AG04449 (cell line): ENCODE measurements at regions not wholly inside any gene's neighbourhood (a gene's known extent, or its start where the extent isn't known, plus 50 kb on each side); places are given as distances from the start of the nearest gene placed in this dataset.

ENCODE experiments used
- CTCF ChIA-PET: fragments of 350-600 bp; formaldehyde crosslinking; extraction: SDS; loops from one replicate; lab custom pipeline; 2021; ENCODE audit warnings: antibody characterized with exemption; lab: Yijun Ruan, JAX
- POLR2A ChIA-PET: fragments of 400-600, 350-600 bp; formaldehyde crosslinking; extraction: SDS; loops from one replicate; lab custom pipeline; 2020; ENCODE audit warnings: antibody characterized with exemption, inconsistent platforms; lab: Yijun Ruan, JAX
- DNase-seq: peaks from one replicate; pipeline ENCODE4 v3.0.0-alpha.2; 2010; ENCODE audit warnings: low read depth, low spot score
- H3K4me3 ChIP-seq: 2 replicates; pipeline ENCODE4 v1.5.1; 2011; ENCODE audit warnings: low read depth, mild to moderate bottlenecking, control low read depth, low read length
- TF ChIP-seq, protein P1 (sequence below): IDR thresholded peaks from one replicate; pipeline ENCODE4 v1.5.1; 2011; ENCODE audit warnings: mild to moderate bottlenecking, moderate library complexity, low read length, control low read depth, inconsistent platforms; ENCODE audit not compliant: insufficient read depth; ENCODE audit errors: missing control alignments

DNA sequence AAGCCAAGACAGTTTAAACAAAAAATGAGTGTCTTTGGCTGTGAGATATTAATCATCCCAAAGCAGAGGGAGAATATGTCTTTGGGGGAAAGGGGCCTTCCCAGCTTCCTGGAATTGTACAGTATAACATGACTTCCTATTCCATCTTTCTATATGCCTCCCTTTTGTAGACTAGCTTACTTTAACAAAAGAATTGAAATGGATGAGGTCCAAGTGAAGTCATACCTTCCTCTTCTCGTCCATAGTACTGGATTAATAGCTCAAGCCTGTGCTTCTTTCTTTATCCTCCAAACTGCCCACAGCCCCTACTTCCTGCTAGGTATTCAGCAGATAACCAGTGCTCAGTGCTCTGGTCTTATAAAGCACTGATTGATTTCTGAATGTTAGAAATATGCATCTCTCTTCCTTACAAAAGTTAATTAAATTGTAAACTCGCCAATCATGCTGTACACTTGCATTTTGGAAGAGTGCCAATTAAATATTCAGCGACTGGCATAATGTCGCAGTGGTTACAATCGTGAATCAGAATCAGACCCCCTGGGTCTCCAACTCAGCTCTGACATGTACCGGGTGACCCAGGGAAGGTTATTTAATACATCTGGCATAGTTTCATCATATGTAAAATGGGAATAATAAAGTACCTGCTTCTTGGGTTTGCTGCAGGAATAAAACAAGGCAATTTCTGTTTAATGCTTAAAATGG lies 325.1 kb downstream of the RND3 start:
- TF ChIP-seq, protein P1, sequence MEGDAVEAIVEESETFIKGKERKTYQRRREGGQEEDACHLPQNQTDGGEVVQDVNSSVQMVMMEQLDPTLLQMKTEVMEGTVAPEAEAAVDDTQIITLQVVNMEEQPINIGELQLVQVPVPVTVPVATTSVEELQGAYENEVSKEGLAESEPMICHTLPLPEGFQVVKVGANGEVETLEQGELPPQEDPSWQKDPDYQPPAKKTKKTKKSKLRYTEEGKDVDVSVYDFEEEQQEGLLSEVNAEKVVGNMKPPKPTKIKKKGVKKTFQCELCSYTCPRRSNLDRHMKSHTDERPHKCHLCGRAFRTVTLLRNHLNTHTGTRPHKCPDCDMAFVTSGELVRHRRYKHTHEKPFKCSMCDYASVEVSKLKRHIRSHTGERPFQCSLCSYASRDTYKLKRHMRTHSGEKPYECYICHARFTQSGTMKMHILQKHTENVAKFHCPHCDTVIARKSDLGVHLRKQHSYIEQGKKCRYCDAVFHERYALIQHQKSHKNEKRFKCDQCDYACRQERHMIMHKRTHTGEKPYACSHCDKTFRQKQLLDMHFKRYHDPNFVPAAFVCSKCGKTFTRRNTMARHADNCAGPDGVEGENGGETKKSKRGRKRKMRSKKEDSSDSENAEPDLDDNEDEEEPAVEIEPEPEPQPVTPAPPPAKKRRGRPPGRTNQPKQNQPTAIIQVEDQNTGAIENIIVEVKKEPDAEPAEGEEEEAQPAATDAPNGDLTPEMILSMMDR, result no peak
- no peak overlapping the region for H3K4me3 ChIP-seq
- ChIA-PET CTCF (interaction anchor here (1.0 kb wide), 1 partner anchor 19 kb away, joined by 3 read pairs; no protein-coding TSS in a partner anchor), POLR2A (no interaction called here)
- DNase-seq, result no peak

DNA sequence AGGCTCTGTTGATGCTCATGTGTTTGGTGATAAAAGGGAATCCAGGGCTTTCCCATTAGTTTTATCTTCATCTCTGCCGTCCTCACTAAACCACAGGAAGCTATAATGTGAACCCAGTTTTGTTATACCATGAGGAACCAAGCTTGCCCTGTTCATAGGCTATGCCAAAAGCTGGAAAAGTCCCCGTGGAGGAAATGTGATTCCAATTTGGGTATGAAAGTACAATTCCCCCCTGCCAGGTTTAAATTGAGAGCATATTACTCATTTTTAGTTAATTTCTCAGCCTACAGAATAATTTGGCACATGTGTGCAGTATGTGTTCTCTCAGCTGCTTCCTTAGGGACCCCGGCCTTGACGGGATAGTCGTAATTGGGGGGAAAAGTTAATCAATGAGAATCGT lies 327.4 kb downstream of the RND3 start:
- no peak overlapping the region for H3K4me3 ChIP-seq
- DNase-seq, result no peak
- TF ChIP-seq, protein P1, result no peak
- ChIA-PET POLR2A (no interaction called here), CTCF (no interaction called here)

DNA sequence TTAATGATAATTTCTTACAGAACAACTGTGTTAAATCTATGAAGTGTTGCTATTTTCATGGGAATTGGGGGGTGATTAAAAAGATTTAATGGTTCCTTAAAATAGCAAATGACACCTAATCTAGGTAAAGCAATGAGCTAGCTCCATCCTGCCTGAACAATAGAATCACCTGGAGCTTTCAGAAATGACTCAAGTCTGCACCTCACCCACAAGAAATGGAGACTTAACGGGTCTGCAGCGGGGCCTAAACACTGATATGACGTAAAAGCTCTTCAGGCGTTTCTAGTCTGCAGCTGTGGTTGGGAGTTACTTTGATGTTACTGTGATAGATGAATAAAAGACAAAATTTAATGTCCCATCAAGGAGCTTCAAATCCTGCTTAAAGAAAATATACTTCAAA lies 328.2 kb downstream of the RND3 start:
- ChIA-PET POLR2A (no interaction called here), CTCF (no interaction called here)
- TF ChIP-seq, protein P1, result no peak
- no peak overlapping the region for H3K4me3 ChIP-seq
- DNase-seq, result no peak

DNA sequence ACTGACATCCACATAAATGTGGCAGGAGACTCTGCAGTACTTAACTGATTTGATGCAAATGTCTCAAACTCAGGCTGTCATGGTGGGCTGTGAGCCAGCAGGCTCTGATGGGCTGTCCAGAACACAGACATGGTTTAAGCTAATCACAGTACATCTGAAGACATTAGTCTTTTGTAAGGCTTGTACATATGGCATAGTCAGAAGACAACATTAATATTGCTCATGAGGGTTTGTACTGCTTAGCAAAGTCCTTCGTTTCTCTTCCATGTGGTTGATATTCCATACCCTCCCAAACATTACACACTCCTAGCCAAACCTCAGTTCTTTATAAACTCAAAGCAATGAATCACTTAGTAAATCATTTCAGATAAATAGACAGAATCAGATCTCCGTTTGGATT lies 330.6 kb downstream of the RND3 start:
- POLR2A ChIA-PET, result no interaction called here
- CTCF ChIA-PET, result interaction anchor here (0.8 kb wide), 1 partner anchor 9 kb away, joined by 3 read pairs; no protein-coding TSS in a partner anchor
- no peak overlapping the region for H3K4me3 ChIP-seq
- DNase-seq, result no peak
- TF ChIP-seq, protein P1, result no peak

DNA sequence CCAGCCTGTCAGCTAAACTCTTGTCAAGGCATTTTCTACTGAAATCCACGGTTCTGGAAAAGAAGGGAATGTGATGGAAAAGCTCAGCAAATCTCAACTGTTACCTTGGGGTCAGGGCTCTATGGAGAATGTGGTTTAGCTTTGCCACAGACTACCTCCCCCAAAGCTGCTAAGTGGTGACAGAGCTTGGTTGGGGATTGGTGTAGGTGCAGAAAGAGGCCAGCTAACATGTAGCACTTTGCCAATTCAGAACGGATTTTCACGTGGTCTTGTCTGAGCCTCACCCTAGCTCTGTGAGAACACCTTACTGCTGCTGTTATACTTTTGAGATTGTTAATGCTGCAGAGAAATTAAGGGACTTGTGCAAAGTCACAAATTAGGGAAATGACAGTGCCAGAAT lies 331.1 kb downstream of the RND3 start:
- TF ChIP-seq, protein P1, result no peak
- no peak overlapping the region for H3K4me3 ChIP-seq
- no peak for DNase-seq
- CTCF ChIA-PET, result no interaction called here
- POLR2A ChIA-PET, result no interaction called here

DNA sequence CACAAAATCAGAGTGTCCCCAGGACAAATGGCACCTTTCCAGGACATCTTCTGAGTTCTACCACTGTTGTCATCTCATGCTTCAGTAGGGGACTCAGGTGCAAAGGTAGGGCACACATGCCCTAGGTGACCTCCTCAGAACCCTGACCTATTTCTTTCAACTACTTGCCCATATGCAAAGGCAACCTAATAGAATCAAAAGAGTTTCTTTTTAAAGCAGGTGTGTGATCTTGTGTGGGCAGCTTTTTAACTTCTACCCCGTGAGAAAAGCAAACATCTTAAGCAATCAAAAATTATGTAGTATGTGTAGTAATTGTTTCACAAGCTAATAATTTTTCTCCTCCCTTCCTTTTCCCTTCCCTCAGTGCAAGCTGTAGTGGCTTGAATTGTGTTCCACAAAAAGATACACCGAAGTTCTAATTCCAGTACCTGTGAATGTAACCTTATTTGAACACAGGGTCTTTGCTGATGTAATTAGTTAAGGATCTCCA lies 333.1 kb downstream of the RND3 start:
- TF ChIP-seq, protein P1, result no peak
- ChIA-PET CTCF (no interaction called here), POLR2A (no interaction called here)
- no peak overlapping the region for H3K4me3 ChIP-seq
- DNase-seq, result no peak
